ENCODE measurements at regions not wholly inside any gene's neighbourhood (a gene's known extent, or its start where the extent isn't known, plus 50 kb on each side); places are given as distances from the start of the nearest gene placed in this dataset.

GRCh38 chr14:26863736-26864135, 265.9 kb upstream of the NOVA1 start:
- H4K20me1 ChIP-seq (ENCODE audit: insufficient read depth, low read length), result no peaks in the 10 kb centered on the region
- H3K4me2 ChIP-seq (ENCODE audit: insufficient read depth, low read length), result no peak overlapping the region
- H2AFZ ChIP-seq (ENCODE audit: low read depth, low read length), result no peak overlapping the region
- ATAC-seq (ENCODE audit: insufficient read depth, low read depth), result no peak
- no peak overlapping the region for H3K9ac ChIP-seq (ENCODE audit: low read depth, low read length)
- H3K27me3 ChIP-seq (ENCODE audit: insufficient read depth, low read length, poor library complexity), result no peaks in the 10 kb centered on the region
- TF ChIP-seq EZH2 (IDR thresholded peaks at IDR 0.05; ENCODE audit: borderline replicate concordance, low read depth, low read length, severe bottlenecking), result no peak
- TF ChIP-seq, protein P1, sequence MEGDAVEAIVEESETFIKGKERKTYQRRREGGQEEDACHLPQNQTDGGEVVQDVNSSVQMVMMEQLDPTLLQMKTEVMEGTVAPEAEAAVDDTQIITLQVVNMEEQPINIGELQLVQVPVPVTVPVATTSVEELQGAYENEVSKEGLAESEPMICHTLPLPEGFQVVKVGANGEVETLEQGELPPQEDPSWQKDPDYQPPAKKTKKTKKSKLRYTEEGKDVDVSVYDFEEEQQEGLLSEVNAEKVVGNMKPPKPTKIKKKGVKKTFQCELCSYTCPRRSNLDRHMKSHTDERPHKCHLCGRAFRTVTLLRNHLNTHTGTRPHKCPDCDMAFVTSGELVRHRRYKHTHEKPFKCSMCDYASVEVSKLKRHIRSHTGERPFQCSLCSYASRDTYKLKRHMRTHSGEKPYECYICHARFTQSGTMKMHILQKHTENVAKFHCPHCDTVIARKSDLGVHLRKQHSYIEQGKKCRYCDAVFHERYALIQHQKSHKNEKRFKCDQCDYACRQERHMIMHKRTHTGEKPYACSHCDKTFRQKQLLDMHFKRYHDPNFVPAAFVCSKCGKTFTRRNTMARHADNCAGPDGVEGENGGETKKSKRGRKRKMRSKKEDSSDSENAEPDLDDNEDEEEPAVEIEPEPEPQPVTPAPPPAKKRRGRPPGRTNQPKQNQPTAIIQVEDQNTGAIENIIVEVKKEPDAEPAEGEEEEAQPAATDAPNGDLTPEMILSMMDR (IDR thresholded peaks at IDR 0.05; ENCODE audit: borderline replicate concordance, extremely low read depth, low read length, poor library complexity, severe bottlenecking), result no peak
- H3K4me3 ChIP-seq (ENCODE audit: low read depth in 1 of 2, low read length in 2 of 2), result no peak overlapping the region
- no peak for DNase-seq
- no peaks in the 10 kb centered on the region for H3K4me1 ChIP-seq (ENCODE audit: insufficient read depth, low read length)
- H3K79me2 ChIP-seq (ENCODE audit: insufficient read depth, low read length), result no peaks in the 10 kb centered on the region
- no peaks in the 10 kb centered on the region for H3K9me3 ChIP-seq (ENCODE audit: insufficient read depth, low read length, severe bottlenecking)
- H3K36me3 ChIP-seq (ENCODE audit: insufficient read depth, low read length), result no peaks in the 10 kb centered on the region
- no peak overlapping the region for H3K27ac ChIP-seq (ENCODE audit: low read length)

GRCh38 chr14:26866721-26867120, 268.9 kb upstream of the NOVA1 start:
- Histone ChIP-seq H3K9ac (ENCODE audit: low read depth, low read length) (no peak overlapping the region), H4K20me1 (ENCODE audit: insufficient read depth, low read length) (no peaks in the 10 kb centered on the region), H3K27me3 (ENCODE audit: insufficient read depth, low read length, poor library complexity) (no peaks in the 10 kb centered on the region), H3K9me3 (ENCODE audit: insufficient read depth, low read length, severe bottlenecking) (no peaks in the 10 kb centered on the region), H2AFZ (ENCODE audit: low read depth, low read length) (no peak overlapping the region), H3K4me2 (ENCODE audit: insufficient read depth, low read length) (no peak overlapping the region), H3K36me3 (ENCODE audit: insufficient read depth, low read length) (no peaks in the 10 kb centered on the region), H3K27ac (ENCODE audit: low read length) (no peak overlapping the region), H3K79me2 (ENCODE audit: insufficient read depth, low read length) (no peaks in the 10 kb centered on the region), H3K4me3 (ENCODE audit: low read depth in 1 of 2, low read length in 2 of 2) (no peak overlapping the region), H3K4me1 (ENCODE audit: insufficient read depth, low read length) (no peaks in the 10 kb centered on the region)
- TF ChIP-seq, protein P1 (IDR thresholded peaks at IDR 0.05; ENCODE audit: borderline replicate concordance, extremely low read depth, low read length, poor library complexity, severe bottlenecking), result no peak
- no peak for TF ChIP-seq EZH2 (IDR thresholded peaks at IDR 0.05; ENCODE audit: borderline replicate concordance, low read depth, low read length, severe bottlenecking)
- ATAC-seq (ENCODE audit: insufficient read depth, low read depth) (no peak), DNase-seq (no peak)

DNA sequence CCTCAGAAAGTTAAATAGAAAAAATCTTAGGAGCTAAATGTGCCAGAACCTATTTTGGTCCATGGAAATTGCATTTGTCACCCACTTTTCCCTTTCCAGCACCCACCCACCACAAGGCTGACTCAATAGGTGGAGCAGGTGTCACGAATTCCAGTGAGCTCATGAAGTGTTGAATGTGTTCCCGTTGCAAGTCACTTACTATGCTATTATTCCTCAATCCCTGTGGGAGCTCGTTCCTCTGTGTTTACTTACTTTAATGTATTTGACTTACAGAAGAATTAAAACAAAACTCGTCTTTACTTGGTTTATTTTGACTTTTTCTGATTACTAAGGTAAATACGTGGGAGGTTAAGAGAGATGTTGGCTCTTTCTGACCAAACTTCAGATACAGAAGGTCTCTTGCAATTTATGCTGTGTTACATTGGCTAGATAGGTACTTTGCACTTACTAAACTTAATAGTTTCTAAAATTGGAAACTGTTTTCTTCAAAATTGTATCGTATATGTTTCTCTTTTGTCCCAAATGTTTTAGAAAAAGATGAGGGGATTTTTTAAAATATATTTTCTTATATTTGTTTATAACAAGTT, 269.4 kb upstream of the NOVA1 start:
- no peaks in the 10 kb centered on the region for H4K20me1 ChIP-seq (ENCODE audit: insufficient read depth, low read length)
- TF ChIP-seq, protein P1 (IDR thresholded peaks at IDR 0.05; ENCODE audit: borderline replicate concordance, extremely low read depth, low read length, poor library complexity, severe bottlenecking), result no peak
- no peak for TF ChIP-seq EZH2 (IDR thresholded peaks at IDR 0.05; ENCODE audit: borderline replicate concordance, low read depth, low read length, severe bottlenecking)
- no peaks in the 10 kb centered on the region for H3K4me1 ChIP-seq (ENCODE audit: insufficient read depth, low read length)
- H3K4me2 ChIP-seq (ENCODE audit: insufficient read depth, low read length), result no peak overlapping the region
- H3K9me3 ChIP-seq (ENCODE audit: insufficient read depth, low read length, severe bottlenecking), result no peaks in the 10 kb centered on the region
- no peak overlapping the region for H2AFZ ChIP-seq (ENCODE audit: low read depth, low read length)
- ATAC-seq (ENCODE audit: insufficient read depth, low read depth) (no peak), DNase-seq (no peak)
- no peak overlapping the region for H3K27ac ChIP-seq (ENCODE audit: low read length)
- H3K36me3 ChIP-seq (ENCODE audit: insufficient read depth, low read length), result no peaks in the 10 kb centered on the region
- H3K79me2 ChIP-seq (ENCODE audit: insufficient read depth, low read length), result no peaks in the 10 kb centered on the region
- H3K27me3 ChIP-seq (ENCODE audit: insufficient read depth, low read length, poor library complexity), result no peaks in the 10 kb centered on the region
- no peak overlapping the region for H3K4me3 ChIP-seq (ENCODE audit: low read depth in 1 of 2, low read length in 2 of 2)
- no peak overlapping the region for H3K9ac ChIP-seq (ENCODE audit: low read depth, low read length)
